ENCODE measurements at regions not wholly inside any gene's neighbourhood (a gene's known extent, or its start where the extent isn't known, plus 50 kb on each side); places are given as distances from the start of the nearest gene placed in this dataset.
"Not testable (repeated sequence)": the region's sequence is repeated elsewhere in the genome, so short reads cannot be mapped to it uniquely, and the experiment has no call there.

DNA sequence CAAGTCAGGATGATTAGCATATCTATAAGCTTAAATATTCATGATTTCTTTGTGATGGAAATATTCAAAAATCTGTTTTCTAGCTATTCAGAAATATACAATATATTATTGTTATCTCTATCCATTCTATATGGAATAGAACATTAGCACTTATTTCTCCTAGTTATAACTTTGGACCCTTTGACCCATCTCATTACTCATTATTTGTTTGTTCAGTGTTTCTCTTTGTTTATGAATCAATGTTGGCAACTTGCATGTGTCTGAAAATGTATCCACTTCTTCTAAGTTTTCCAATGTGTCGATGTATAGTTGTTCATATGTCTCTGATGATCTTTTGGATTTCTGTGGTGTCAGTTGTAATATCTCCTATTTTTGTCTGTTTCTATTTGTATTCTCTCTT lies 1059.3 kb downstream of the CDH9 start:
- TF ChIP-seq, protein P1, sequence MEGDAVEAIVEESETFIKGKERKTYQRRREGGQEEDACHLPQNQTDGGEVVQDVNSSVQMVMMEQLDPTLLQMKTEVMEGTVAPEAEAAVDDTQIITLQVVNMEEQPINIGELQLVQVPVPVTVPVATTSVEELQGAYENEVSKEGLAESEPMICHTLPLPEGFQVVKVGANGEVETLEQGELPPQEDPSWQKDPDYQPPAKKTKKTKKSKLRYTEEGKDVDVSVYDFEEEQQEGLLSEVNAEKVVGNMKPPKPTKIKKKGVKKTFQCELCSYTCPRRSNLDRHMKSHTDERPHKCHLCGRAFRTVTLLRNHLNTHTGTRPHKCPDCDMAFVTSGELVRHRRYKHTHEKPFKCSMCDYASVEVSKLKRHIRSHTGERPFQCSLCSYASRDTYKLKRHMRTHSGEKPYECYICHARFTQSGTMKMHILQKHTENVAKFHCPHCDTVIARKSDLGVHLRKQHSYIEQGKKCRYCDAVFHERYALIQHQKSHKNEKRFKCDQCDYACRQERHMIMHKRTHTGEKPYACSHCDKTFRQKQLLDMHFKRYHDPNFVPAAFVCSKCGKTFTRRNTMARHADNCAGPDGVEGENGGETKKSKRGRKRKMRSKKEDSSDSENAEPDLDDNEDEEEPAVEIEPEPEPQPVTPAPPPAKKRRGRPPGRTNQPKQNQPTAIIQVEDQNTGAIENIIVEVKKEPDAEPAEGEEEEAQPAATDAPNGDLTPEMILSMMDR (IDR thresholded peaks at IDR 0.05): no peak
- no peak for TF ChIP-seq POLR2A (IDR thresholded peaks at IDR 0.05)
- Histone ChIP-seq H3K4me3 (no peak overlapping the region), H3K27me3 (no peaks in the 10 kb centered on the region), H3K36me3 (replicated peaks in 1 of 2) (no peaks in the 10 kb centered on the region), H3K27ac (no peak overlapping the region), H3K4me1 (replicated peaks in 1 of 2) (no peaks in the 10 kb centered on the region), H3K9me3 (replicated peaks in 1 of 3) (peaks cover 0 to 4% (median 0%) of the 10 kb centered on the region in 3 donors)
- no peak for DNase-seq
- intact Hi-C loops (cut with DNase I): no loop called here
- 86 to 89% (median 88%) methylated on average over 1 of the region's 1 CpG for WGBS, 4 donors

DNA sequence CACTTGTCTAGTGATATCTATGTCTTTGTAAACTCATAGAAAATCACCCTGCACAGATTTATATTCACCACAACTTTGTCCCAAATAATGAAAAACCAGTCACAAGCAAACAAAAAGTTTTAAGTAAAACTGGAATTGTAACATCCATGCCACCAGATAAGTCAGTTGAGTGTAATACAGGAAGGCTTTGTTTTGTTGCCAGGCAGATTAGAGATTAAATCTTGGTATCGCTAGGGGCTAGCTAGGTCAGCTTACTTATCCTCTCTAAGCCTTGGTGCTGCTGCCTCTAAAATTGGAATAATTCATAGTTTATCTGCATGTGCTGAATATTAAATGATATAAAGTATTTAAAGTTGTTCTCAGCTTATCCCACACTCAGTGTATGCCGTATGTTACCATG lies 1062.5 kb downstream of the CDH9 start:
- no peaks in the 10 kb centered on the region for H3K36me3 ChIP-seq (replicated peaks in 1 of 2)
- no peaks in the 10 kb centered on the region for H3K27me3 ChIP-seq
- peaks cover 0 to 4% (median 0%) of the 10 kb centered on the region in 3 donors for H3K9me3 ChIP-seq (replicated peaks in 1 of 3)
- TF ChIP-seq POLR2A (IDR thresholded peaks at IDR 0.05): no peak
- TF ChIP-seq, protein P1 (IDR thresholded peaks at IDR 0.05): no peak
- intact Hi-C loops (cut with DNase I): no loop called here
- DNase-seq: no peak
- 53 to 72% (median 65%) methylated on average over 2 of the region's 2 CpGs for WGBS, 4 donors
- no peak overlapping the region for H3K4me3 ChIP-seq
- no peaks in the 10 kb centered on the region for H3K4me1 ChIP-seq (replicated peaks in 1 of 2)
- no peak overlapping the region for H3K27ac ChIP-seq

DNA sequence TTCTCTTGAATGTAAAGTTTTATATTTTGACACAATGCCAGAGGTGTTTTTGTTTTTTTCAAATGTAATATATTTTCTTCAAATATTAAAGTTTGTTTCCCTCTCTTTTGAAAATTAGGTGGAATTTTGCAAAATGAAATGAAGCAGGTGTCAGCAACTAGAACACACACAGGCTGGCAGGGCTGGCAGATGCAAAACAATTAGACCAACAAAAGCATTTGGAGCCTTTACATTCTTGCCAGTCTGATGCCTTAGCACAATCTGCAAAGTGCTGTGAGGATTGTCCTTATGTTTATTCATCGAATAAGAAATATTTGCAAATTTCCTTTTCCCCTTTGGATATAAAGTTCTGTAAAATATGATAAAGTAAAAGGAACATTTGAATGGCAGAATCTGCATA lies 1063.9 kb downstream of the CDH9 start:
- H3K4me1 ChIP-seq (replicated peaks in 1 of 2): no peaks in the 10 kb centered on the region
- no peaks in the 10 kb centered on the region for H3K27me3 ChIP-seq
- H3K36me3 ChIP-seq (replicated peaks in 1 of 2): no peaks in the 10 kb centered on the region
- 64 to 85% (median 78%) methylated on average over 1 of the region's 1 CpG for WGBS, 4 donors
- TF ChIP-seq, protein P1 (IDR thresholded peaks at IDR 0.05): no peak
- no peak for TF ChIP-seq POLR2A (IDR thresholded peaks at IDR 0.05)
- no peak for DNase-seq
- no peak overlapping the region for H3K27ac ChIP-seq
- intact Hi-C loops (cut with DNase I): no loop called here
- H3K4me3 ChIP-seq: no peak overlapping the region
- peaks cover 0 to 4% (median 0%) of the 10 kb centered on the region in 3 donors for H3K9me3 ChIP-seq (replicated peaks in 1 of 3)

DNA sequence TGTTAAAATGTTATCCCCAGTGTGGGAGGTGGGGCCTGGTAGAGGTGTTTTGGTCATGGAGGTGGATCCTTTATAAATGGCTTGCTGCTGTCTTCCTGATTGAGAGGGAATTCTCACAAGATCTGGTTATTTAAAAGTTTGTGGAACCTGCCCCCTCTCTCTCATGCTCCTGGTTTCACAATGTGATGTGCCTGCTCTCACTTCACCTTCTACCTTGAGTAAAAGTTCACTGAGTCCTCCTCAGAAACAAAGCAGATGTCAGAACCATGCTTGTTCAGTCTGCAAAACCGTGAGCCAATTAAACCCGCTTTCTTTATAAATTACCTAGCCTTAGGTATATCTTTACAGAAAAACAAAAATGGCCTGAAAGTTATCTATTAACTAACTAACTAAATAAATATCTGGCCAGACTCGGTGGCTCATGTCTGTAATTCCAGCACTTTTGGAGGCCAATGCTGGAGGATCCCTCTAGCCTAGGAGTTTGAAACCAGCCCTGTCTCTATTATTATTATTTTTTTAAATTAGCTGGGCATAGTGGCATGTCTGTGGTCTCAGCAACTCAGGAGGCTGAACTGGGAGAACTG lies 1067.4 kb downstream of the CDH9 start:
- Histone ChIP-seq H3K9me3 (replicated peaks in 1 of 3) (no peaks in the 10 kb centered on the region), H3K4me3 (no peak overlapping the region), H3K27me3 (no peaks in the 10 kb centered on the region), H3K36me3 (replicated peaks in 1 of 2) (no peaks in the 10 kb centered on the region), H3K4me1 (replicated peaks in 1 of 2) (peaks cover 0 to 5% of the 10 kb centered on the region in 2 donors), H3K27ac (no peak overlapping the region)
- intact Hi-C loops (cut with DNase I): no loop called here
- TF ChIP-seq, protein P1 (IDR thresholded peaks at IDR 0.05): no peak
- no peak for TF ChIP-seq POLR2A (IDR thresholded peaks at IDR 0.05)
- WGBS, 4 donors: 78 to 84% (median 81%) methylated on average over 3 of the region's 3 CpGs
- DNase-seq: no peak

DNA sequence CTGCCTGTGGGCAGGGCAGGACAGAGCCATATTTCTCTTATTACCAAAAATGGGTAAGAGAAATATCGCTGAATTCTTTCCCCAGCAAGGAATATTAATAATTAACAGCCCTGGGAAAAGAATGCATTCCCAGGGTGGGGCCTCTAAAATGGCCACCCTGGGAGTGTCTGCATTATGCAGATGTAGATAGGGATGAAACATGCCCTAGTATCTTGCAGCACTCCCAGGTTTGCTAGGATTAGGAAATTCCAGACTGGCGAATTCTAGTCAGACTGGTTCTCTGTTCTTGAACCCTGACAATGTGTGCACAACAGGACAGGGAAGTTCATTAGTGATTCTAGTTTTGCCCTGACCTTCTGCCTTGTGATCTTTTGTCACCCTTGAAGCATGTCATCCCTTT lies 1069.3 kb downstream of the CDH9 start:
- H3K4me3 ChIP-seq; DNase-seq; H3K9me3 ChIP-seq (replicated peaks in 1 of 3); intact Hi-C loops (cut with DNase I); H3K4me1 ChIP-seq (replicated peaks in 1 of 2); H3K27ac ChIP-seq; H3K36me3 ChIP-seq (replicated peaks in 1 of 2); H3K27me3 ChIP-seq: not testable (repeated sequence)
- 78 to 89% (median 81%) methylated on average over 2 of the region's 2 CpGs for WGBS, 4 donors
